ENCODE measurements at regions not wholly inside any gene's neighbourhood (a gene's known extent, or its start where the extent isn't known, plus 50 kb on each side); places are given as distances from the start of the nearest gene placed in this dataset.

DNA sequence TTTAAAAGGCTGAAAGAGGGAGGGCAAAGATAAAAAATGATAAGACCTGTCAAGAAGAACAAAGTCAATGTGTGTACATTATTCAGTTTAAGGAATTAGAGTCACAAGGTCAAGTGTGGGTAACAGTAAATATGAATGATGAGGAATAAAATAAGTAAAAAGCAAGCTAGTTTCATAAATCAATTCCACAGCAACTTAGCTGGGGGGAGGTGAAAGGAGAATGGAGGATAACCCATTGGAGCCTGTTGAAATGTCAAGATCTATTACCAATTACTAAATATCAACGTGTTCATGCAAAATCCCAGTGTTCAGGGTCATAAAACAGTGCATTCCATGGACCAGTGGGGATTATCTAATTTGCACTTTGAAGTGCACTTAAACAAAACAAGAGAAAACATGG is 242.9 kb downstream of the TBX18 start:
- H3K4me3 ChIP-seq: no peak overlapping the region
- no peaks in the 10 kb centered on the region for H3K27me3 ChIP-seq (ENCODE audit: insufficient read depth)
- H3K4me2 ChIP-seq: no peak overlapping the region
- no peaks in the 10 kb centered on the region for H3F3A ChIP-seq (replicated peaks; ENCODE audit: low read depth)
- no peaks in the 10 kb centered on the region for H3K36me3 ChIP-seq (ENCODE audit: insufficient read depth)
- no peak overlapping the region for H2AFZ ChIP-seq
- Mint-ChIP-seq H3K27ac (no peak overlapping the region), H3K4me1 (peaks cover 8% of the 10 kb centered on the region; the same call in 2 of the 3 replicates), H3K27me3 (ENCODE audit: insufficient read depth, low read depth, poor library complexity) (no peaks in the 10 kb centered on the region), H3K4me3 (no peak overlapping the region), H3K36me3 (ENCODE audit: low read depth) (no peaks in the 10 kb centered on the region), H3K9me3 (no peaks in the 10 kb centered on the region)
- peaks cover 4% of the 10 kb centered on the region; the same call in 1 of the 2 replicates for H3K4me1 ChIP-seq (ENCODE audit: insufficient read depth)
- DNase-seq (ENCODE audit: low spot score) (no peak), ATAC-seq (no peak)
- no peak for TF ChIP-seq NANOG (IDR thresholded peaks at IDR 0.05; ENCODE audit: borderline replicate concordance)
- no peak for TF ChIP-seq CTCF (conservative IDR thresholded peaks at IDR 0.05; ENCODE audit: low read depth in 2 of 2)
- no peak for TF ChIP-seq ZNF114 (CRISPR knock-in tag; IDR thresholded peaks at IDR 0.05)
- TF ChIP-seq CREB1 (CRISPR knock-in tag; IDR thresholded peaks at IDR 0.05; ENCODE audit: low read depth): no peak
- TF ChIP-seq, protein P1, sequence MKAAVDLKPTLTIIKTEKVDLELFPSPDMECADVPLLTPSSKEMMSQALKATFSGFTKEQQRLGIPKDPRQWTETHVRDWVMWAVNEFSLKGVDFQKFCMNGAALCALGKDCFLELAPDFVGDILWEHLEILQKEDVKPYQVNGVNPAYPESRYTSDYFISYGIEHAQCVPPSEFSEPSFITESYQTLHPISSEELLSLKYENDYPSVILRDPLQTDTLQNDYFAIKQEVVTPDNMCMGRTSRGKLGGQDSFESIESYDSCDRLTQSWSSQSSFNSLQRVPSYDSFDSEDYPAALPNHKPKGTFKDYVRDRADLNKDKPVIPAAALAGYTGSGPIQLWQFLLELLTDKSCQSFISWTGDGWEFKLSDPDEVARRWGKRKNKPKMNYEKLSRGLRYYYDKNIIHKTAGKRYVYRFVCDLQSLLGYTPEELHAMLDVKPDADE (IDR thresholded peaks at IDR 0.05): no peak
- TF ChIP-seq POLR2AphosphoS5 (IDR thresholded peaks at IDR 0.05; ENCODE audit: low read depth): no peak
- TF ChIP-seq, protein P2, sequence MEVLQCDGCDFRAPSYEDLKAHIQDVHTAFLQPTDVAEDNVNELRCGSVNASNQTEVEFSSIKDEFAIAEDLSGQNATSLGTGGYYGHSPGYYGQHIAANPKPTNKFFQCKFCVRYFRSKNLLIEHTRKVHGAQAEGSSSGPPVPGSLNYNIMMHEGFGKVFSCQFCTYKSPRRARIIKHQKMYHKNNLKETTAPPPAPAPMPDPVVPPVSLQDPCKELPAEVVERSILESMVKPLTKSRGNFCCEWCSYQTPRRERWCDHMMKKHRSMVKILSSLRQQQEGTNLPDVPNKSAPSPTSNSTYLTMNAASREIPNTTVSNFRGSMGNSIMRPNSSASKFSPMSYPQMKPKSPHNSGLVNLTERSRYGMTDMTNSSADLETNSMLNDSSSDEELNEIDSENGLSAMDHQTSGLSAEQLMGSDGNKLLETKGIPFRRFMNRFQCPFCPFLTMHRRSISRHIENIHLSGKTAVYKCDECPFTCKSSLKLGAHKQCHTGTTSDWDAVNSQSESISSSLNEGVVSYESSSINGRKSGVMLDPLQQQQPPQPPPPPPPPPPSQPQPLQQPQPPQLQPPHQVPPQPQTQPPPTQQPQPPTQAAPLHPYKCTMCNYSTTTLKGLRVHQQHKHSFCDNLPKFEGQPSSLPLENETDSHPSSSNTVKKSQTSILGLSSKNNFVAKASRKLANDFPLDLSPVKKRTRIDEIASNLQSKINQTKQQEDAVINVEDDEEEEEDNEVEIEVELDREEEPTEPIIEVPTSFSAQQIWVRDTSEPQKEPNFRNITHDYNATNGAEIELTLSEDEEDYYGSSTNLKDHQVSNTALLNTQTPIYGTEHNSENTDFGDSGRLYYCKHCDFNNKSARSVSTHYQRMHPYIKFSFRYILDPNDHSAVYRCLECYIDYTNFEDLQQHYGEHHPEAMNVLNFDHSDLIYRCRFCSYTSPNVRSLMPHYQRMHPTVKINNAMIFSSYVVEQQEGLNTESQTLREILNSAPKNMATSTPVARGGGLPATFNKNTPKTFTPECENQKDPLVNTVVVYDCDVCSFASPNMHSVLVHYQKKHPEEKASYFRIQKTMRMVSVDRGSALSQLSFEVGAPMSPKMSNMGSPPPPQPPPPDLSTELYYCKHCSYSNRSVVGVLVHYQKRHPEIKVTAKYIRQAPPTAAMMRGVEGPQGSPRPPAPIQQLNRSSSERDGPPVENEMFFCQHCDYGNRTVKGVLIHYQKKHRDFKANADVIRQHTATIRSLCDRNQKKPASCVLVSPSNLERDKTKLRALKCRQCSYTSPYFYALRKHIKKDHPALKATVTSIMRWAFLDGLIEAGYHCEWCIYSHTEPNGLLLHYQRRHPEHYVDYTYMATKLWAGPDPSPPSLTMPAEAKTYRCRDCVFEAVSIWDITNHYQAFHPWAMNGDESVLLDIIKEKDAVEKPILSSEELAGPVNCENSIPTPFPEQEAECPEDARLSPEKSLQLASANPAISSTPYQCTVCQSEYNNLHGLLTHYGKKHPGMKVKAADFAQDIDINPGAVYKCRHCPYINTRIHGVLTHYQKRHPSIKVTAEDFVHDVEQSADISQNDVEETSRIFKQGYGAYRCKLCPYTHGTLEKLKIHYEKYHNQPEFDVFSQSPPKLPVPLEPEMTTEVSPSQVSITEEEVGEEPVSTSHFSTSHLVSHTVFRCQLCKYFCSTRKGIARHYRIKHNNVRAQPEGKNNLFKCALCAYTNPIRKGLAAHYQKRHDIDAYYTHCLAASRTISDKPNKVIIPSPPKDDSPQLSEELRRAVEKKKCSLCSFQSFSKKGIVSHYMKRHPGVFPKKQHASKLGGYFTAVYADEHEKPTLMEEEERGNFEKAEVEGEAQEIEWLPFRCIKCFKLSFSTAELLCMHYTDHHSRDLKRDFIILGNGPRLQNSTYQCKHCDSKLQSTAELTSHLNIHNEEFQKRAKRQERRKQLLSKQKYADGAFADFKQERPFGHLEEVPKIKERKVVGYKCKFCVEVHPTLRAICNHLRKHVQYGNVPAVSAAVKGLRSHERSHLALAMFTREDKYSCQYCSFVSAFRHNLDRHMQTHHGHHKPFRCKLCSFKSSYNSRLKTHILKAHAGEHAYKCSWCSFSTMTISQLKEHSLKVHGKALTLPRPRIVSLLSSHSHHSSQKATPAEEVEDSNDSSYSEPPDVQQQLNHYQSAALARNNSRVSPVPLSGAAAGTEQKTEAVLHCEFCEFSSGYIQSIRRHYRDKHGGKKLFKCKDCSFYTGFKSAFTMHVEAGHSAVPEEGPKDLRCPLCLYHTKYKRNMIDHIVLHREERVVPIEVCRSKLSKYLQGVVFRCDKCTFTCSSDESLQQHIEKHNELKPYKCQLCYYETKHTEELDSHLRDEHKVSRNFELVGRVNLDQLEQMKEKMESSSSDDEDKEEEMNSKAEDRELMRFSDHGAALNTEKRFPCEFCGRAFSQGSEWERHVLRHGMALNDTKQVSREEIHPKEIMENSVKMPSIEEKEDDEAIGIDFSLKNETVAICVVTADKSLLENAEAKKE (CRISPR knock-in tag; IDR thresholded peaks at IDR 0.05): no peak
- no peak for TF ChIP-seq REST (IDR thresholded peaks at IDR 0.05; ENCODE audit: unreplicated experiment)
- TF ChIP-seq EZH2 (IDR thresholded peaks at IDR 0.05; ENCODE audit: low read depth, unreplicated experiment): no peak
- no peak for TF ChIP-seq STAT1 (IDR thresholded peaks at IDR 0.05; ENCODE audit: unreplicated experiment)
- no peak for TF ChIP-seq ZNF331 (CRISPR knock-in tag; IDR thresholded peaks at IDR 0.05; ENCODE audit: low read depth)
- TF ChIP-seq JUNB (IDR thresholded peaks at IDR 0.05; ENCODE audit: unreplicated experiment): no peak
- no peaks in the 10 kb centered on the region for H3K79me2 ChIP-seq (replicated peaks; ENCODE audit: insufficient read depth)
- H3K27ac ChIP-seq (ENCODE audit: low read depth): no peak overlapping the region
- H4K20me1 ChIP-seq (replicated peaks; ENCODE audit: insufficient read depth): no peaks in the 10 kb centered on the region
- H3K9me2 ChIP-seq (ENCODE audit: insufficient read depth): no peaks in the 10 kb centered on the region
